Testis (tissue), 2 donors: ENCODE measurements at regions not wholly inside any gene's neighbourhood (a gene's known extent, or its start where the extent isn't known, plus 50 kb on each side); places are given as distances from the start of the nearest gene placed in this dataset.

Experiments
- DNase-seq: peaks from one replicate; pipeline ENCODE4 v3.0.0-alpha.2; 2019
- H3K27ac ChIP-seq, 2 donors: fragments of 200-600 bp; sonication (generic); one replicate each; pipeline ENCODE4 v1.5.1; 2019
- H3K27me3 ChIP-seq: fragments of 200-600 bp; sonication (generic); one replicate; pipeline ENCODE4 v1.5.1; 2019
- H3K36me3 ChIP-seq: fragments of 200-600 bp; sonication (generic); one replicate; pipeline ENCODE4 v1.5.1; 2017; ENCODE audit warnings: low read depth; ENCODE audit errors: missing control alignments
- H3K4me1 ChIP-seq: fragments of 200-600 bp; sonication (generic); one replicate; pipeline ENCODE4 v1.5.1; 2019
- H3K4me3 ChIP-seq, 2 donors: fragments of 200-600 bp; sonication (generic); one replicate each; pipeline ENCODE4 v1.5.1; 2017 to 2019
- H3K9me3 ChIP-seq: fragments of 200-600 bp; sonication (generic); one replicate; pipeline ENCODE4 v1.5.1; 2017
- POLR2A ChIP-seq: fragments of 450-650 bp; IDR thresholded peaks from one replicate; pipeline ENCODE4 v1.6.1; 2017; ENCODE audit warnings: antibody characterized with exemption, mild to moderate bottlenecking, moderate library complexity
- WGBS, 2 donors: methylation state at CpG; one replicate each; pipeline ENCODE4 v1.1.5; 2018; 5-methylcytosine and 5-hydroxymethylcytosine counted together
- intact Hi-C: fragments of 100-400 bp; cut with DNase I; formaldehyde crosslinking; loops from one replicate; pipeline ENCODE4 v1.15.1; 2023; ENCODE audit warnings: low total_unique reads
- TF ChIP-seq, protein P1 (sequence below), 3 experiments: fragments of 450-650 bp in 2 of 3; fragments of 200-600 bp in 1 of 3; sonication (generic) in 1 of 3; IDR thresholded peaks; one replicate each; pipeline ENCODE4 v1.5.1; 2016 to 2019; ENCODE audit warnings: antibody characterized with exemption in 3 of 3, mild to moderate bottlenecking in 2 of 3, moderate library complexity in 1 of 3

- Histone ChIP-seq H3K27me3 (no peaks in the 10 kb centered on the region), H3K36me3 (no peaks in the 10 kb centered on the region), H3K4me1 (peaks cover 5% of the 10 kb centered on the region), H3K4me3 (peak overlapping the region in 1 of 2 donors; percentile 15), H3K9me3 (no peaks in the 10 kb centered on the region), H3K27ac (no peak overlapping the region)
- TF ChIP-seq, protein P1, sequence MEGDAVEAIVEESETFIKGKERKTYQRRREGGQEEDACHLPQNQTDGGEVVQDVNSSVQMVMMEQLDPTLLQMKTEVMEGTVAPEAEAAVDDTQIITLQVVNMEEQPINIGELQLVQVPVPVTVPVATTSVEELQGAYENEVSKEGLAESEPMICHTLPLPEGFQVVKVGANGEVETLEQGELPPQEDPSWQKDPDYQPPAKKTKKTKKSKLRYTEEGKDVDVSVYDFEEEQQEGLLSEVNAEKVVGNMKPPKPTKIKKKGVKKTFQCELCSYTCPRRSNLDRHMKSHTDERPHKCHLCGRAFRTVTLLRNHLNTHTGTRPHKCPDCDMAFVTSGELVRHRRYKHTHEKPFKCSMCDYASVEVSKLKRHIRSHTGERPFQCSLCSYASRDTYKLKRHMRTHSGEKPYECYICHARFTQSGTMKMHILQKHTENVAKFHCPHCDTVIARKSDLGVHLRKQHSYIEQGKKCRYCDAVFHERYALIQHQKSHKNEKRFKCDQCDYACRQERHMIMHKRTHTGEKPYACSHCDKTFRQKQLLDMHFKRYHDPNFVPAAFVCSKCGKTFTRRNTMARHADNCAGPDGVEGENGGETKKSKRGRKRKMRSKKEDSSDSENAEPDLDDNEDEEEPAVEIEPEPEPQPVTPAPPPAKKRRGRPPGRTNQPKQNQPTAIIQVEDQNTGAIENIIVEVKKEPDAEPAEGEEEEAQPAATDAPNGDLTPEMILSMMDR (IDR thresholded peaks at IDR 0.05): no peak
- no peak for TF ChIP-seq POLR2A
- DNase-seq: no peak
- intact Hi-C loops: no loop called here
- 68 to 85% methylated on average over 7 of the region's 7 CpGs for WGBS, 2 donors
Measured at GRCh38 chr10:83459124-83459523, 680.2 kb upstream of the GHITM start.

- no peak for DNase-seq
- H3K4me1 ChIP-seq: no peaks in the 10 kb centered on the region
- 93 to 95% methylated on average over 2 of the region's 2 CpGs for WGBS, 2 donors
Measured at GRCh38 chr10:83469728-83470331, 669.5 kb upstream of the GHITM start.

GRCh38 chr10:83476211-83476610 is 663.1 kb upstream of the GHITM start:
- WGBS, 2 donors: 65 to 76% methylated on average over 6 of the region's 6 CpGs
- Histone ChIP-seq H3K27ac (no peak overlapping the region), H3K9me3 (no peaks in the 10 kb centered on the region), H3K4me3 (no peak overlapping the region), H3K36me3 (no peaks in the 10 kb centered on the region), H3K27me3 (no peaks in the 10 kb centered on the region), H3K4me1 (no peaks in the 10 kb centered on the region)
- DNase-seq: no peak
- TF ChIP-seq, protein P1 (IDR thresholded peaks at IDR 0.05): no peak
- TF ChIP-seq POLR2A: no peak
- intact Hi-C loops: no loop called here

More at GRCh38 chr10:83469728-83470331, 669.5 kb upstream of the GHITM start:
- Histone ChIP-seq H3K4me3 (no peak overlapping the region), H3K27ac (no peak overlapping the region), H3K27me3 (no peaks in the 10 kb centered on the region), H3K36me3 (no peaks in the 10 kb centered on the region), H3K9me3 (no peaks in the 10 kb centered on the region)
- intact Hi-C loops: no loop called here
- TF ChIP-seq, protein P1 (IDR thresholded peaks at IDR 0.05): no peak
- no peak for TF ChIP-seq POLR2A

GRCh38 chr10:83489161-83489560 is 650.1 kb upstream of the GHITM start:
- Histone ChIP-seq H3K4me1 (no peaks in the 10 kb centered on the region), H3K4me3 (no peak overlapping the region), H3K36me3 (no peaks in the 10 kb centered on the region), H3K27me3 (no peaks in the 10 kb centered on the region), H3K9me3 (no peaks in the 10 kb centered on the region), H3K27ac (no peak overlapping the region)
- DNase-seq: no peak
- 77 to 100% methylated on average over 1 of the region's 1 CpG for WGBS, 2 donors
- no peak for TF ChIP-seq POLR2A
- TF ChIP-seq, protein P1 (IDR thresholded peaks at IDR 0.05): no peak
- intact Hi-C loops: no loop called here

DNA sequence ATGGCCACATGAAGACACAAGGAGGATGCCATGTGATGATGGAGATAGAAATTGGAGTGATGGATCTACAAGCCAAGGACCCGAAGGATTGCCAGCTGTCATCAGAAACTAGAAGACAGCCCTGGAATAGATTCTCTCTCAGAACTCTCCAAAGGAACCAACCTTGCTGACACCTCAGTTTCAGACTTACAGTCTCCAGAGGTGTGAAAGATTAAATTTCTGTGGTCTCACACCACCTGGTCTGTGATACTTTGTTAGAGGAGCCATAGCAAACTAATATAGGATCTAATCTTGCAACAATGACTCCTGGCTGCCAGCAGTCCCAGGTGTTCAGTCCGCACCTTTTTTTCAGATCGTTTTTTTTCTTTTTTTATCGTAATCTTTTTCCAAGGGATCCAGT is 647.3 kb upstream of the GHITM start:
- Histone ChIP-seq H3K36me3 (no peaks in the 10 kb centered on the region), H3K4me3 (no peak overlapping the region), H3K27ac (no peak overlapping the region), H3K27me3 (no peaks in the 10 kb centered on the region), H3K9me3 (no peaks in the 10 kb centered on the region), H3K4me1 (no peaks in the 10 kb centered on the region)
- WGBS, 2 donors: 87 to 88% methylated on average over 3 to 4 of the region's 4 CpGs
- TF ChIP-seq, protein P1 (IDR thresholded peaks at IDR 0.05): no peak
- no peak for TF ChIP-seq POLR2A
- intact Hi-C loops: no loop called here
- DNase-seq: no peak
